HepG2 (cell line): ENCODE measurements at regions not wholly inside any gene's neighbourhood (a gene's known extent, or its start where the extent isn't known, plus 50 kb on each side); places are given as distances from the start of the nearest gene placed in this dataset.

Experiments
- ATAC-seq: fragments of 200-7000 bp; cut with Tn5 transposase; 3 replicates; pipeline ENCODE4 v1.9.1; 2020; ENCODE audit warnings: mild to moderate bottlenecking, moderate library complexity
- BruUV-seq: library from RNA; stranded (reverse); fragments of 400-500 nt; replicated peaks from 2 replicates; lab custom pipeline; 2021; lab: Mats Ljungman, UMichigan
- CTCF ChIA-PET: fragments of 300-600 bp; formaldehyde crosslinking; extraction: SDS; loops from one replicate; lab custom pipeline; 2021; ENCODE audit warnings: low total read pairs, inconsistent platforms, low intra/inter-chr PET ratio; lab: Yijun Ruan, JAX
- POLR2A ChIA-PET: fragments of 350-600 bp; sonication (Branson Sonifier 250); formaldehyde crosslinking; loops from one replicate; lab custom pipeline; 2020; ENCODE audit warnings: antibody characterized with exemption, inconsistent platforms; lab: Yijun Ruan, JAX
- DNase-seq: peaks from one replicate; pipeline ENCODE4 v3.0.0-alpha.2; 2015; ENCODE audit warnings: low spot score
- FAIRE-seq: peaks from 3 replicates; lab custom pipeline; 2011; peaks lifted over from hg19 to GRCh38; lab: Jason Lieb, UNC
- H2AFZ ChIP-seq: one replicate; pipeline ENCODE4 v1.6.1; 2011; ENCODE audit warnings: low read length, inconsistent platforms
- H3K27ac ChIP-seq: fragments of 300-600 bp; 3 replicates; pipeline ENCODE4 v1.8.0; 2011; ENCODE audit warnings: mixed run types, mild to moderate bottlenecking, mixed read lengths, low read length, inconsistent platforms; ENCODE audit not compliant: insufficient read depth; ENCODE audit errors: extremely low read length
- H3K27me3 ChIP-seq, 2 experiments: fragments of 200-600 bp in 1 of 2; 2 replicates in 1 of 2; 3 replicates in 1 of 2; pipeline versions ENCODE4 v1.6.0 to v1.8.0; 2011; ENCODE audit warnings: low read length in 2 of 2, mild to moderate bottlenecking in 2 of 2, moderate library complexity in 2 of 2, inconsistent platforms in 1 of 2; ENCODE audit not compliant: insufficient read depth in 2 of 2, control insufficient read depth in 1 of 2
- H3K36me3 ChIP-seq, 2 experiments: fragments of 200-600 bp in 1 of 2; replicated peaks in 1 of 2; 2 replicates in 1 of 2; 3 replicates in 1 of 2; pipeline versions ENCODE4 v1.5.1 to v1.8.0; 2011; ENCODE audit warnings: low read length in 2 of 2, inconsistent platforms in 1 of 2; ENCODE audit not compliant: insufficient read depth in 2 of 2, control insufficient read depth in 1 of 2
- H3K4me1 ChIP-seq: 2 replicates; pipeline ENCODE4 v1.5.1; 2012; ENCODE audit warnings: low read length, inconsistent platforms; ENCODE audit not compliant: insufficient read depth
- H3K4me2 ChIP-seq: 2 replicates; pipeline ENCODE4 v1.6.0; 2011; ENCODE audit warnings: low read depth, low read length, inconsistent platforms
- H3K4me3 ChIP-seq, 3 experiments: fragments of 200-600 bp in 1 of 3; sonication (generic), shearing (Covaris generic) in 1 of 3; replicated peaks in 1 of 3; 2 replicates each; pipeline ENCODE4 v1.5.1; 2011 to 2016; ENCODE audit warnings: low read length in 3 of 3, inconsistent platforms in 2 of 3, low read depth in 2 of 3, mild to moderate bottlenecking in 2 of 3, control low read depth in 1 of 3, mixed read lengths in 1 of 3; ENCODE audit not compliant: insufficient read depth in 1 of 3
- H3K79me2 ChIP-seq: one replicate; pipeline ENCODE4 v1.6.1; 2011; ENCODE audit warnings: low read length, inconsistent platforms; ENCODE audit not compliant: insufficient read depth
- H3K9ac ChIP-seq: 2 replicates; pipeline ENCODE4 v1.6.0; 2011; ENCODE audit warnings: mild to moderate bottlenecking, low read depth, low read length, inconsistent platforms; ENCODE audit not compliant: insufficient read depth
- H3K9me3 ChIP-seq: 2 replicates; pipeline ENCODE4 v1.5.1; 2012; ENCODE audit warnings: mild to moderate bottlenecking, low read length
- H4K20me1 ChIP-seq: 2 replicates; pipeline ENCODE4 v1.6.0; 2011; ENCODE audit warnings: inconsistent platforms, mild to moderate bottlenecking, low read length, moderate library complexity; ENCODE audit not compliant: insufficient read depth
- ADNP ChIP-seq: sonication (generic); formaldehyde crosslinking; IDR thresholded peaks from 2 replicates; pipeline ENCODE4 v1.4.0; 2020; ENCODE audit warnings: missing genetic modification reagents
- CAMTA2 ChIP-seq: sonication (generic); formaldehyde crosslinking; IDR thresholded peaks from 2 replicates; pipeline ENCODE4 v1.4.0; 2020; ENCODE audit warnings: mild to moderate bottlenecking, missing genetic modification reagents, borderline replicate concordance
- HOXA9 ChIP-seq: sonication (generic); formaldehyde crosslinking; IDR thresholded peaks from 2 replicates; pipeline ENCODE4 v1.8.1; 2022; ENCODE audit warnings: missing genetic modification reagents, mild to moderate bottlenecking, moderate library complexity, borderline replicate concordance
- IRX3 ChIP-seq: sonication (generic); formaldehyde crosslinking; IDR thresholded peaks from 2 replicates; pipeline ENCODE4 v1.8.1; 2023; ENCODE audit warnings: mild to moderate bottlenecking, low read depth, missing genetic modification reagents, borderline replicate concordance
- KDM4B ChIP-seq: sonication (generic); formaldehyde crosslinking; IDR thresholded peaks from 2 replicates; pipeline ENCODE4 v1.4.0; 2020; ENCODE audit warnings: missing genetic modification reagents
- MATR3 ChIP-seq: sonication (generic); formaldehyde crosslinking; IDR thresholded peaks from 2 replicates; pipeline ENCODE4 v1.4.0; 2020; ENCODE audit warnings: missing genetic modification reagents
- NCOA5 ChIP-seq: sonication (generic); formaldehyde crosslinking; IDR thresholded peaks from 2 replicates; pipeline ENCODE4 v1.4.0; 2020; ENCODE audit warnings: missing genetic modification reagents
- NFIB ChIP-seq: sonication (generic); formaldehyde crosslinking; IDR thresholded peaks from 2 replicates; pipeline ENCODE4 v1.9.0; 2021; ENCODE audit warnings: missing genetic modification reagents, mild to moderate bottlenecking, borderline replicate concordance
- XRCC5 ChIP-seq: fragments of 200-400 bp; formaldehyde crosslinking; optimal IDR thresholded peaks from 2 replicates; pipeline ENCODE3; 2017; ENCODE audit warnings: mild to moderate bottlenecking, low read length
- ZNF12 ChIP-seq: sonication (generic); formaldehyde crosslinking; IDR thresholded peaks from 2 replicates; pipeline ENCODE4 v1.5.0; 2020; ENCODE audit warnings: missing genetic modification reagents
- ZNF230 ChIP-seq: sonication (generic); formaldehyde crosslinking; IDR thresholded peaks from 2 replicates; pipeline ENCODE4 v1.4.0; 2020; ENCODE audit warnings: mild to moderate bottlenecking, missing genetic modification reagents
- ZNF567 ChIP-seq: sonication (generic); formaldehyde crosslinking; IDR thresholded peaks from 2 replicates; pipeline ENCODE4 v1.8.1; 2023; ENCODE audit warnings: mild to moderate bottlenecking, missing genetic modification reagents, borderline replicate concordance
- WGBS: methylation state at CpG from one replicate; pipeline ENCODE4 v1.1.6; 2017; ENCODE audit warnings: low lambda C conversion rate; 5-methylcytosine and 5-hydroxymethylcytosine counted together
- in situ Hi-C: cut with HindIII; loops from 2 replicates; pipeline ENCODE4 v1.10.0; 2017; ENCODE audit warnings: low pct_unique_long_range_greater_than_20kb; ENCODE audit not compliant: extremely low pct_ligation_motif_present
- intact Hi-C: fragments of 100-400 bp; cut with micrococcal nuclease; formaldehyde crosslinking; loops from one replicate; pipeline ENCODE4 v1.10.0; 2022; ENCODE audit not compliant: unreplicated experiment
- TF ChIP-seq, protein P1 (sequence below): sonication (generic); formaldehyde crosslinking; IDR thresholded peaks from 2 replicates; pipeline ENCODE4 v1.4.0; 2020; ENCODE audit warnings: missing genetic modification reagents
- TF ChIP-seq, protein P2 (sequence below): sonication (generic); formaldehyde crosslinking; conservative IDR thresholded peaks from 2 replicates; pipeline ENCODE4 v1.8.1; 2023; ENCODE audit warnings: missing genetic modification reagents

DNA sequence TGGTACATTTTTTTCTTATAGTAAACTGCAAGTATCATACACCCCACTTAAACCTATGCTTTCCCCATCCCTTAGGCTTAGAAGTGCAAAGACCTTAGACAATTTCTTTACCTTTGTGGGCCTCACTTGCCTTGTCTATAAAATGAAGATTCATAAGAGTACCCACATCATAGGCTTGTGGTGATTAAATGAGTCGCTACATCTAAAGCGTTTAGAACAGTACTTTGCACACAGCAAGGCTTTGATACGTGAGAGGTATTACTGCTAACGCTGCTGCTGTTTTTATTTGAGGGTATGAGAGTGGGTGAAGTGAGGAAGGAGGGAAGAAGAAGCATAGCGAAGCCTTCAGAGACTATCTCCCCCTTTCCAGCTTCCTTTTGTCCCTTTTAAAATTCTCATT, 87.8 kb upstream of the RPS6KA3 start:
- CTCF ChIA-PET, result no interaction called here
- ATAC-seq (no peak), FAIRE-seq (no peak), DNase-seq (no peak)
- 96% methylated on average over 5 of the region's 5 CpGs for WGBS
- Histone ChIP-seq H3K27ac (no peak overlapping the region), H3K36me3 (no peaks in the 10 kb centered on the region), H3K27me3 (no peaks in the 10 kb centered on the region), H3K9me3 (no peaks in the 10 kb centered on the region), H3K4me2 (no peak overlapping the region), H2AFZ (no peak overlapping the region), H3K9ac (no peak overlapping the region), H3K79me2 (no peaks in the 10 kb centered on the region), H4K20me1 (no peaks in the 10 kb centered on the region), H3K4me1 (0 out of 2 replicates have a peak, but pooled peaks cover under 1% of the 10 kb centered on the region), H3K4me3 (no peak overlapping the region)
- in situ Hi-C loops (no loop called here), intact Hi-C loops (no loop called here)
- no TSS peak for BruUV-seq
- POLR2A ChIA-PET, result no interaction called here
- TF ChIP-seq ZNF12 (no peak), HOXA9 (CRISPR knock-in tag) (no peak), ADNP (CRISPR knock-in tag) (no peak), XRCC5 (no peak)

DNA sequence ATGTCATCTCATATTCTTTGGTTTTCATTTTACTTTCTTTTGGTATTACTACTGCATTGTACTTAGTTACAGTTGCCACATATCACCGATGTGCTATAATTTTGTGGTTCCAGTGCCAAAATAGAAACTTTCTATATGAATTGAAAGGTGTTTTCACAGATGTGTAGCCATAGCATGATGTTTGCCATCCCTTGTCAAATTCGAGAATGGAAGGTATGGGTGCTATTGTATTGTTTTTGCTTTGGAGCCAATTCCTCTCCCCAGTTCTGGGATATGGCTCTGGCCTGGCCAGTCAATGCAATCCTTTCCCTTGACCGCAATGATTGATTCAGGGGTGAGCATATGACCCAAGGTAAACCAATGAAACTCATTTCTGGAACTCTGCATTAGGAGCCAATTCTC, 86.2 kb upstream of the RPS6KA3 start:
- H3K9me3 ChIP-seq, result no peaks in the 10 kb centered on the region
- no peaks in the 10 kb centered on the region for H3K27me3 ChIP-seq
- POLR2A ChIA-PET, result no interaction called here
- no peaks in the 10 kb centered on the region for H4K20me1 ChIP-seq
- CTCF ChIA-PET, result no interaction called here
- DNase-seq, result no peak
- intact Hi-C loops (no loop called here), in situ Hi-C loops (no loop called here)
- H2AFZ ChIP-seq, result no peak overlapping the region
- FAIRE-seq, result no peak
- 94% methylated on average over 2 of the region's 3 CpGs for WGBS
- BruUV-seq, result no TSS peak
- no peak for ATAC-seq
- H3K36me3 ChIP-seq, result no peaks in the 10 kb centered on the region
- no peak overlapping the region for H3K4me3 ChIP-seq
- peaks cover 11% of the 10 kb centered on the region for H3K4me1 ChIP-seq
- no peak overlapping the region for H3K4me2 ChIP-seq
- no peaks in the 10 kb centered on the region for H3K79me2 ChIP-seq
- no peak overlapping the region for H3K9ac ChIP-seq
- H3K27ac ChIP-seq, result no peak overlapping the region
- TF ChIP-seq CAMTA2 (CRISPR knock-in tag), result no peak
- no peak for TF ChIP-seq KDM4B (CRISPR knock-in tag)
- TF ChIP-seq MATR3 (CRISPR knock-in tag), result no peak
- TF ChIP-seq NFIB (CRISPR knock-in tag), result no peak
- TF ChIP-seq, protein P1, sequence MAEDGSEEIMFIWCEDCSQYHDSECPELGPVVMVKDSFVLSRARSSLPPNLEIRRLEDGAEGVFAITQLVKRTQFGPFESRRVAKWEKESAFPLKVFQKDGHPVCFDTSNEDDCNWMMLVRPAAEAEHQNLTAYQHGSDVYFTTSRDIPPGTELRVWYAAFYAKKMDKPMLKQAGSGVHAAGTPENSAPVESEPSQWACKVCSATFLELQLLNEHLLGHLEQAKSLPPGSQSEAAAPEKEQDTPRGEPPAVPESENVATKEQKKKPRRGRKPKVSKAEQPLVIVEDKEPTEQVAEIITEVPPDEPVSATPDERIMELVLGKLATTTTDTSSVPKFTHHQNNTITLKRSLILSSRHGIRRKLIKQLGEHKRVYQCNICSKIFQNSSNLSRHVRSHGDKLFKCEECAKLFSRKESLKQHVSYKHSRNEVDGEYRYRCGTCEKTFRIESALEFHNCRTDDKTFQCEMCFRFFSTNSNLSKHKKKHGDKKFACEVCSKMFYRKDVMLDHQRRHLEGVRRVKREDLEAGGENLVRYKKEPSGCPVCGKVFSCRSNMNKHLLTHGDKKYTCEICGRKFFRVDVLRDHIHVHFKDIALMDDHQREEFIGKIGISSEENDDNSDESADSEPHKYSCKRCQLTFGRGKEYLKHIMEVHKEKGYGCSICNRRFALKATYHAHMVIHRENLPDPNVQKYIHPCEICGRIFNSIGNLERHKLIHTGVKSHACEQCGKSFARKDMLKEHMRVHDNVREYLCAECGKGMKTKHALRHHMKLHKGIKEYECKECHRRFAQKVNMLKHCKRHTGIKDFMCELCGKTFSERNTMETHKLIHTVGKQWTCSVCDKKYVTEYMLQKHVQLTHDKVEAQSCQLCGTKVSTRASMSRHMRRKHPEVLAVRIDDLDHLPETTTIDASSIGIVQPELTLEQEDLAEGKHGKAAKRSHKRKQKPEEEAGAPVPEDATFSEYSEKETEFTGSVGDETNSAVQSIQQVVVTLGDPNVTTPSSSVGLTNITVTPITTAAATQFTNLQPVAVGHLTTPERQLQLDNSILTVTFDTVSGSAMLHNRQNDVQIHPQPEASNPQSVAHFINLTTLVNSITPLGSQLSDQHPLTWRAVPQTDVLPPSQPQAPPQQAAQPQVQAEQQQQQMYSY (CRISPR knock-in tag), result no peak
- TF ChIP-seq NCOA5, result no peak
- no peak for TF ChIP-seq IRX3 (CRISPR knock-in tag)
- TF ChIP-seq ZNF230 (CRISPR knock-in tag), result no peak
- TF ChIP-seq ZNF567 (CRISPR knock-in tag), result no peak
- TF ChIP-seq, protein P2, sequence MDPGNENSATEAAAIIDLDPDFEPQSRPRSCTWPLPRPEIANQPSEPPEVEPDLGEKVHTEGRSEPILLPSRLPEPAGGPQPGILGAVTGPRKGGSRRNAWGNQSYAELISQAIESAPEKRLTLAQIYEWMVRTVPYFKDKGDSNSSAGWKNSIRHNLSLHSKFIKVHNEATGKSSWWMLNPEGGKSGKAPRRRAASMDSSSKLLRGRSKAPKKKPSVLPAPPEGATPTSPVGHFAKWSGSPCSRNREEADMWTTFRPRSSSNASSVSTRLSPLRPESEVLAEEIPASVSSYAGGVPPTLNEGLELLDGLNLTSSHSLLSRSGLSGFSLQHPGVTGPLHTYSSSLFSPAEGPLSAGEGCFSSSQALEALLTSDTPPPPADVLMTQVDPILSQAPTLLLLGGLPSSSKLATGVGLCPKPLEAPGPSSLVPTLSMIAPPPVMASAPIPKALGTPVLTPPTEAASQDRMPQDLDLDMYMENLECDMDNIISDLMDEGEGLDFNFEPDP (CRISPR knock-in tag), result no peak
